Stimulated activated CD8-positive, alpha-beta memory T cell treated with anti-CD3 and anti-CD28 coated beads, Interleukin-4, amount 100 ng/mL, for 4 hours (primary cell): ENCODE measurements at regions not wholly inside any gene's neighbourhood (a gene's known extent, or its start where the extent isn't known, plus 50 kb on each side); places are given as distances from the start of the nearest gene placed in this dataset.

Experiments
- DNase-seq, 2 donors: peaks; one replicate each; pipeline ENCODE4 v3.0.0-alpha.2; 2020; ENCODE audit warnings: low read depth in 2 of 2, low spot score in 1 of 2

GRCh38 chr2:146270618-146271017 lies 1574.2 kb upstream of the ACVR2A start:
- DNase-seq: no peak

GRCh38 chr2:146267093-146267492 lies 1577.7 kb upstream of the ACVR2A start:
- no peak for DNase-seq

- DNase-seq: no peak
Measured at GRCh38 chr2:146265656-146266055, 1579.2 kb upstream of the ACVR2A start.

GRCh38 chr2:146262606-146263005 lies 1582.2 kb upstream of the ACVR2A start:
- DNase-seq: no peak

- no peak for DNase-seq
Measured at GRCh38 chr2:146260551-146260950, 1584.3 kb upstream of the ACVR2A start.

- no peak for DNase-seq
Measured at GRCh38 chr2:146259816-146260215, 1585.0 kb upstream of the ACVR2A start.

GRCh38 chr2:146258071-146258470 lies 1586.8 kb upstream of the ACVR2A start:
- no peak for DNase-seq

- no peak for DNase-seq
Measured at GRCh38 chr2:146252119-146252518, 1592.7 kb upstream of the ACVR2A start.

- DNase-seq: no peak
Measured at GRCh38 chr2:146251328-146251727, 1593.5 kb upstream of the ACVR2A start.

GRCh38 chr2:146246736-146247523 lies 1597.9 kb upstream of the ACVR2A start:
- DNase-seq: no peak

GRCh38 chr2:146246002-146246735 lies 1598.7 kb upstream of the ACVR2A start:
- no peak for DNase-seq

GRCh38 chr2:146244830-146245229 lies 1600.0 kb upstream of the ACVR2A start:
- no peak for DNase-seq

GRCh38 chr2:146244131-146244530 lies 1600.7 kb upstream of the ACVR2A start:
- no peak for DNase-seq

- no peak for DNase-seq
Measured at GRCh38 chr2:146241023-146241422, 1603.8 kb upstream of the ACVR2A start.

- no peak for DNase-seq
Measured at GRCh38 chr2:146240391-146240790, 1604.4 kb upstream of the ACVR2A start.

- DNase-seq: no peak
Measured at GRCh38 chr2:146239392-146240135, 1605.3 kb upstream of the ACVR2A start.

GRCh38 chr2:146238254-146238966 lies 1606.4 kb upstream of the ACVR2A start:
- no peak for DNase-seq

- DNase-seq: no peak
Measured at GRCh38 chr2:146235158-146235557, 1609.7 kb upstream of the ACVR2A start.

GRCh38 chr2:146229508-146230155 lies 1615.2 kb upstream of the ACVR2A start:
- DNase-seq: no peak

- DNase-seq: no peak
Measured at GRCh38 chr2:146228466-146229058, 1616.3 kb upstream of the ACVR2A start.
